ENCODE measurements at regions not wholly inside any gene's neighbourhood (a gene's known extent, or its start where the extent isn't known, plus 50 kb on each side); places are given as distances from the start of the nearest gene placed in this dataset.

GRCh38 chr15:68515371-68516095 is 63.3 kb upstream of the CORO2B start:
- Histone ChIP-seq H3K4me3 (ENCODE audit: low read length) (no peak overlapping the region), H3K36me3 (ENCODE audit: control insufficient read depth, insufficient read depth, low read length) (no peaks in the 10 kb centered on the region), H3K4me1 (ENCODE audit: control insufficient read depth, insufficient read depth, low read length) (no peaks in the 10 kb centered on the region), H3K27ac (ENCODE audit: low read length) (no peak overlapping the region), H3K9me3 (ENCODE audit: control insufficient read depth, insufficient read depth, low read length) (no peaks in the 10 kb centered on the region), H3K27me3 (ENCODE audit: control insufficient read depth, insufficient read depth, low read length) (no peaks in the 10 kb centered on the region)
- DNase-seq (no peak), ATAC-seq (no peak)
- H3K9me3 Mint-ChIP-seq = peaks cover 0 to 3% of the 10 kb centered on the region in 2 donors
- H3K27ac Mint-ChIP-seq = no peak overlapping the region
- intact Hi-C loops (cut with micrococcal nuclease) = no loop called here
- no peaks in the 10 kb centered on the region for H3K36me3 Mint-ChIP-seq
- H3K4me3 Mint-ChIP-seq = no peak overlapping the region
- H3K27me3 Mint-ChIP-seq (ENCODE audit: low read depth in 2 of 2) = peaks cover 30 to 42% of the 10 kb centered on the region in 2 donors
- no peak for TF ChIP-seq CTCF (IDR thresholded peaks at IDR 0.05)
- 82% methylated on average over 6 of the region's 6 CpGs for WGBS (ENCODE audit: insufficient coverage)
- H3K4me1 Mint-ChIP-seq = peaks cover 0 to 3% of the 10 kb centered on the region in 2 donors

- Mint-ChIP-seq H3K27me3 (ENCODE audit: low read depth in 2 of 2) (peaks cover 25 to 38% of the 10 kb centered on the region in 2 donors), H3K4me1 (peaks cover 0 to 3% of the 10 kb centered on the region in 2 donors), H3K27ac (no peak overlapping the region), H3K36me3 (no peaks in the 10 kb centered on the region), H3K4me3 (no peak overlapping the region), H3K9me3 (peaks cover 0 to 3% of the 10 kb centered on the region in 2 donors)
- H3K27ac ChIP-seq (ENCODE audit: low read length) = no peak overlapping the region
- intact Hi-C loops (cut with micrococcal nuclease) = no loop called here
- H3K9me3 ChIP-seq (ENCODE audit: control insufficient read depth, insufficient read depth, low read length) = no peaks in the 10 kb centered on the region
- DNase-seq (no peak), ATAC-seq (no peak)
- no peaks in the 10 kb centered on the region for H3K4me1 ChIP-seq (ENCODE audit: control insufficient read depth, insufficient read depth, low read length)
- no peaks in the 10 kb centered on the region for H3K27me3 ChIP-seq (ENCODE audit: control insufficient read depth, insufficient read depth, low read length)
- H3K4me3 ChIP-seq (ENCODE audit: low read length) = no peak overlapping the region
- no peaks in the 10 kb centered on the region for H3K36me3 ChIP-seq (ENCODE audit: control insufficient read depth, insufficient read depth, low read length)
- 89% methylated on average over 6 of the region's 6 CpGs for WGBS (ENCODE audit: insufficient coverage)
- no peak for TF ChIP-seq CTCF (IDR thresholded peaks at IDR 0.05)
Observed at GRCh38 chr15:68517285-68517761, 61.5 kb upstream of the CORO2B start.

- H3K4me1 ChIP-seq (ENCODE audit: control insufficient read depth, insufficient read depth, low read length) = no peaks in the 10 kb centered on the region
- H3K9me3 ChIP-seq (ENCODE audit: control insufficient read depth, insufficient read depth, low read length) = no peaks in the 10 kb centered on the region
- H3K27ac ChIP-seq (ENCODE audit: low read length) = no peak overlapping the region
- peaks cover 27 to 42% of the 10 kb centered on the region in 2 donors for H3K27me3 Mint-ChIP-seq (ENCODE audit: low read depth in 2 of 2)
- no peak for TF ChIP-seq CTCF (IDR thresholded peaks at IDR 0.05)
- no peaks in the 10 kb centered on the region for H3K36me3 ChIP-seq (ENCODE audit: control insufficient read depth, insufficient read depth, low read length)
- no peak overlapping the region for H3K4me3 Mint-ChIP-seq
- H3K36me3 Mint-ChIP-seq = no peaks in the 10 kb centered on the region
- H3K27me3 ChIP-seq (ENCODE audit: control insufficient read depth, insufficient read depth, low read length) = no peaks in the 10 kb centered on the region
- DNase-seq (no peak), ATAC-seq (no peak)
- WGBS (ENCODE audit: insufficient coverage) = 91% methylated on average over 6 of the region's 6 CpGs
- no peak overlapping the region for H3K27ac Mint-ChIP-seq
- peaks cover 0 to 3% of the 10 kb centered on the region in 2 donors for H3K9me3 Mint-ChIP-seq
- H3K4me3 ChIP-seq (ENCODE audit: low read length) = no peak overlapping the region
- intact Hi-C loops (cut with micrococcal nuclease) = no loop called here
- H3K4me1 Mint-ChIP-seq = peaks cover 0 to 3% of the 10 kb centered on the region in 2 donors
Observed at GRCh38 chr15:68518046-68518445, 60.7 kb upstream of the CORO2B start.

Data from natural killer cell (primary cell).